ENCODE measurements at regions not wholly inside any gene's neighbourhood (a gene's known extent, or its start where the extent isn't known, plus 50 kb on each side); places are given as distances from the start of the nearest gene placed in this dataset.

DNA sequence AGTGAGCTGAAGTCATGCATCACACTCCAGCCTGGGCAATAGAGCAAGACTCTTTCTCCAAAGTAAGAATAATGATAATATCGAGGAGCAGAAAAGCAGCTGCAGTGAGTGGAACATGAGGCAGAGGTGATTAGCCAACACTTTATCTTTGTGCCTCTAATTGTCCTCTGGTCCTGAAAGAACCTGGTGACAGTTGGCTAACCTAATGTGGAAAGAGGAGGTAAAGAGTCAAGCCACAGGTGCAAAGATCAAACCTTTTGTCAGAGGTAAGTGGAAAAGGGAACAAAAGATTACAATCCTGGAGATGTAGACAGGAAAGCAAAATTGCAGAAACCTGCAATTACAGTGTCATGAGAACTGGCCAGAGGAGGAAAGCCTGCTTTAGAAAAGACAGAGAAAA, 53.5 kb upstream of the LCLAT1 start:
- Mint-ChIP-seq H3K4me3 (no peak overlapping the region), H3K27ac (no peak overlapping the region), H3K4me1 (ENCODE audit: low read depth) (peaks cover 11% of the 10 kb centered on the region), H3K27me3 (no peaks in the 10 kb centered on the region), H3K9me3 (no peaks in the 10 kb centered on the region), H3K36me3 (ENCODE audit: low read depth) (no peaks in the 10 kb centered on the region)
- no peak for ATAC-seq (ENCODE audit: poor library complexity)
- intact Hi-C loops (cut with DNase I, micrococcal nuclease) = no loop called here
- DNase-seq = no peak
- TF ChIP-seq, protein P1, sequence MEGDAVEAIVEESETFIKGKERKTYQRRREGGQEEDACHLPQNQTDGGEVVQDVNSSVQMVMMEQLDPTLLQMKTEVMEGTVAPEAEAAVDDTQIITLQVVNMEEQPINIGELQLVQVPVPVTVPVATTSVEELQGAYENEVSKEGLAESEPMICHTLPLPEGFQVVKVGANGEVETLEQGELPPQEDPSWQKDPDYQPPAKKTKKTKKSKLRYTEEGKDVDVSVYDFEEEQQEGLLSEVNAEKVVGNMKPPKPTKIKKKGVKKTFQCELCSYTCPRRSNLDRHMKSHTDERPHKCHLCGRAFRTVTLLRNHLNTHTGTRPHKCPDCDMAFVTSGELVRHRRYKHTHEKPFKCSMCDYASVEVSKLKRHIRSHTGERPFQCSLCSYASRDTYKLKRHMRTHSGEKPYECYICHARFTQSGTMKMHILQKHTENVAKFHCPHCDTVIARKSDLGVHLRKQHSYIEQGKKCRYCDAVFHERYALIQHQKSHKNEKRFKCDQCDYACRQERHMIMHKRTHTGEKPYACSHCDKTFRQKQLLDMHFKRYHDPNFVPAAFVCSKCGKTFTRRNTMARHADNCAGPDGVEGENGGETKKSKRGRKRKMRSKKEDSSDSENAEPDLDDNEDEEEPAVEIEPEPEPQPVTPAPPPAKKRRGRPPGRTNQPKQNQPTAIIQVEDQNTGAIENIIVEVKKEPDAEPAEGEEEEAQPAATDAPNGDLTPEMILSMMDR (IDR thresholded peaks at IDR 0.05) = no peak
- H3K9me3 ChIP-seq (ENCODE audit: control insufficient read depth in 1 of 2, insufficient read depth in 1 of 2, low read length in 2 of 2) = no peaks in the 10 kb centered on the region
- H3K4me3 ChIP-seq (ENCODE audit: low read length) = no peak overlapping the region
- H3K36me3 ChIP-seq (ENCODE audit: insufficient read depth, low read length) = no peaks in the 10 kb centered on the region
- POLR2A ChIA-PET = no interaction called here
- peaks cover 3% of the 10 kb centered on the region for H3K4me1 ChIP-seq (ENCODE audit: insufficient read depth, low read length)
- H3K27me3 ChIP-seq (ENCODE audit: control insufficient read depth in 1 of 2, insufficient read depth in 2 of 2, low read length in 2 of 2) = no peaks in the 10 kb centered on the region
- H3K27ac ChIP-seq (ENCODE audit: low read depth in 1 of 2, low read length in 2 of 2) = no peak overlapping the region
- CTCF ChIA-PET = interaction anchor here (0.8 kb wide), 1 partner anchor 13 kb away, joined by 3 read pairs; no protein-coding TSS in a partner anchor

DNA sequence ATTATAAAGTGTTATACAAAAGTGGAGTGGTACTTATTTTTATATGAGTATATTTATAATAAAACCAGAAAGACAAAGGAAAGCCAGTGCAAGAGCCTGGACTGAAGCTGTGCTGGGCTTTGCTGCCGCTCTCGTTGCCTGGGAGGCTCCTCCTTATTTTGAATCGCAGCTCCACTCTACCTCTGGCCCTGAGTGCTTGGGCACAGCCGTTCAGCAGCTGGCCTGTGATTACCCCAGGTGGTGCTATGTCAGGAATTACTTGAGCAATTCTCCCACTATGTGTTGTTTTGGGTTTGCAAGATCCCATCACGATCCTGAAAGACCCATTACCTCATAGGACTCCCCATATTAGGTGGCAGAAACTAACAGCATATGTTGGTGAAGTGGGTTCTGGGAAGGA, 53.0 kb upstream of the LCLAT1 start:
- H3K4me3 ChIP-seq (ENCODE audit: low read length) = no peak overlapping the region
- H3K4me1 ChIP-seq (ENCODE audit: insufficient read depth, low read length) = peaks cover 3% of the 10 kb centered on the region
- TF ChIP-seq, protein P1 (IDR thresholded peaks at IDR 0.05) = no peak
- Mint-ChIP-seq H3K4me3 (no peak overlapping the region), H3K9me3 (no peaks in the 10 kb centered on the region), H3K27me3 (no peaks in the 10 kb centered on the region), H3K27ac (no peak overlapping the region), H3K4me1 (ENCODE audit: low read depth) (peaks cover 11% of the 10 kb centered on the region), H3K36me3 (ENCODE audit: low read depth) (no peaks in the 10 kb centered on the region)
- H3K36me3 ChIP-seq (ENCODE audit: insufficient read depth, low read length) = no peaks in the 10 kb centered on the region
- ChIA-PET POLR2A (no interaction called here), CTCF (no interaction called here)
- intact Hi-C loops (cut with DNase I, micrococcal nuclease) = no loop called here
- ATAC-seq (ENCODE audit: poor library complexity) (no peak), DNase-seq (no peak)
- H3K27ac ChIP-seq (ENCODE audit: low read depth in 1 of 2, low read length in 2 of 2) = no peak overlapping the region
- H3K27me3 ChIP-seq (ENCODE audit: control insufficient read depth in 1 of 2, insufficient read depth in 2 of 2, low read length in 2 of 2) = no peaks in the 10 kb centered on the region
- no peaks in the 10 kb centered on the region for H3K9me3 ChIP-seq (ENCODE audit: control insufficient read depth in 1 of 2, insufficient read depth in 1 of 2, low read length in 2 of 2)

DNA sequence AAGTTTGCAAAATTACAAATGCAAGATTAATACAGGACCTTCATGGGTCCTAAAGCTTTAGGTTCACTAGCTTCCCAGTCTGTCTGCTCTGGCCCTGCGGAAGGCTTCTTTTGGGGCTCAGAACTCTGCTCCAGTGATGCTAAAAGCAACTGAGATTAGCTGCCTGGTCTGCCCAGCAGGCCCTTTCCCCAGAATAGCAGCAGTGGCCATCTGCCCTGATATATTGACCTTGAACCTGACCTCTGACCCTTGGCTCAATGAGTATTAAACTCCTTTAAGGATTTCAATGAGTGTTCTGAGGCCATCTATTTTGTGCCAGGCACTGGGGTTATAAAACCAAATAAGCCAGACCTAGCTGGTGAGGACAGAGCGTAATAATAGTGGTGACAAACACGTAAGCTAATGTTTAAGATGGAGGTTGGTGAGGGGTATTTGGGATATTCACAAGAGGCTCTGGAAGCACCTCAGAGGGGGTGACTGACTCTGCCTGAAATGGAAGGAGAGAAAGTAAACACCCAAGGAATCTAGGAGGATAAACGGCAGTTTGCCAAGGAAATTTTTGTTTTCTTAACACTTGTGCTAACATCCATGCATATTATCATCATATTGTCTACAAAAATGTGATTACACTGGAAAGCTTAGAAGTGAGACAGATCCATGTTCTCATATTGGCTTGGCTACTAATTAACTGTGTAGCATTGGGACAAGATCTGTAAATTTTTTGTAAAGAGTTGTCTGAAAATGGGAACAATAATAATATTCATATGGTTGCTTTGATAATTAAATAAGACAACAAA, 50.4 kb upstream of the LCLAT1 start:
- ATAC-seq (ENCODE audit: poor library complexity) = no peak
- intact Hi-C loops (cut with DNase I, micrococcal nuclease) = no loop called here
- Mint-ChIP-seq H3K9me3 (no peaks in the 10 kb centered on the region), H3K4me3 (no peak overlapping the region), H3K27me3 (no peaks in the 10 kb centered on the region), H3K4me1 (ENCODE audit: low read depth) (peaks cover 5% of the 10 kb centered on the region), H3K27ac (no peak overlapping the region), H3K36me3 (ENCODE audit: low read depth) (no peaks in the 10 kb centered on the region)
- no peak overlapping the region for H3K4me3 ChIP-seq (ENCODE audit: low read length)
- TF ChIP-seq, protein P1 (IDR thresholded peaks at IDR 0.05) = no peak
- H3K9me3 ChIP-seq (ENCODE audit: control insufficient read depth in 1 of 2, insufficient read depth in 1 of 2, low read length in 2 of 2) = no peaks in the 10 kb centered on the region
- H3K27me3 ChIP-seq (ENCODE audit: control insufficient read depth in 1 of 2, insufficient read depth in 2 of 2, low read length in 2 of 2) = no peaks in the 10 kb centered on the region
- ChIA-PET POLR2A (no interaction called here), CTCF (no interaction called here)
- H3K27ac ChIP-seq (ENCODE audit: low read depth in 1 of 2, low read length in 2 of 2) = no peak overlapping the region
- DNase-seq = no peak
- no peaks in the 10 kb centered on the region for H3K4me1 ChIP-seq (ENCODE audit: insufficient read depth, low read length)
- H3K36me3 ChIP-seq (ENCODE audit: insufficient read depth, low read length) = no peaks in the 10 kb centered on the region

Data from CD4-positive, alpha-beta T cell (primary cell).